ENCODE measurements at regions not wholly inside any gene's neighbourhood (a gene's known extent, or its start where the extent isn't known, plus 50 kb on each side); places are given as distances from the start of the nearest gene placed in this dataset.

GRCh38 chr2:52852006-52852405, 915.6 kb upstream of the CHAC2 start:
- DNase-seq: no peak
- TF ChIP-seq EZH2 (IDR thresholded peaks at IDR 0.05; ENCODE audit: low read depth) (no peak), CTCF (conservative IDR thresholded peaks at IDR 0.05) (no peak)
- Histone ChIP-seq H3K79me2 (ENCODE audit: low read depth) (no peaks in the 10 kb centered on the region), H4K20me1 (ENCODE audit: insufficient read depth) (no peaks in the 10 kb centered on the region), H3K27ac (no peak overlapping the region), H3K4me1 (replicated peaks; ENCODE audit: insufficient read depth) (no peaks in the 10 kb centered on the region), H3K27me3 (ENCODE audit: insufficient read depth, low read depth) (no peaks in the 10 kb centered on the region), H3K9me2 (ENCODE audit: insufficient read depth) (no peaks in the 10 kb centered on the region), H3F3A (ENCODE audit: insufficient read depth, low read depth) (no peaks in the 10 kb centered on the region), H3K4me2 (no peak overlapping the region), H2AFZ (no peak overlapping the region), H3K4me3 (no peak overlapping the region), H3K9me3 (ENCODE audit: insufficient read depth, low read depth) (peaks cover 5% of the 10 kb centered on the region; the same call in 1 of the 2 replicates), H3K36me3 (ENCODE audit: low read depth) (no peaks in the 10 kb centered on the region)
- intact Hi-C loops (cut with micrococcal nuclease; ENCODE audit: unreplicated experiment): no loop called here
- BruUV-seq (replicated peaks): no TSS peak
- CTCF ChIA-PET: no interaction called here
- POLR2A ChIA-PET (ENCODE audit: unreplicated experiment): no interaction called here

- H3K4me1 ChIP-seq (replicated peaks; ENCODE audit: insufficient read depth): no peaks in the 10 kb centered on the region
- TF ChIP-seq CTCF (conservative IDR thresholded peaks at IDR 0.05) (no peak), EZH2 (IDR thresholded peaks at IDR 0.05; ENCODE audit: low read depth) (no peak)
- no peak overlapping the region for H3K4me3 ChIP-seq
- H2AFZ ChIP-seq: 0 out of 2 replicates have a peak overlapping the region, but pooled peaks have one; percentile 17
- H3K9me2 ChIP-seq (ENCODE audit: insufficient read depth): no peaks in the 10 kb centered on the region
- H4K20me1 ChIP-seq (ENCODE audit: insufficient read depth): no peaks in the 10 kb centered on the region
- no peaks in the 10 kb centered on the region for H3K27me3 ChIP-seq (ENCODE audit: insufficient read depth, low read depth)
- no peaks in the 10 kb centered on the region for H3K36me3 ChIP-seq (ENCODE audit: low read depth)
- H3K4me2 ChIP-seq: no peak overlapping the region
- CTCF ChIA-PET: no interaction called here
- DNase-seq: no peak
- intact Hi-C loops (cut with micrococcal nuclease; ENCODE audit: unreplicated experiment): no loop called here
- H3K27ac ChIP-seq: no peak overlapping the region
- no peaks in the 10 kb centered on the region for H3K79me2 ChIP-seq (ENCODE audit: low read depth)
- BruUV-seq (replicated peaks): no TSS peak
- no peaks in the 10 kb centered on the region for H3F3A ChIP-seq (ENCODE audit: insufficient read depth, low read depth)
- POLR2A ChIA-PET (ENCODE audit: unreplicated experiment): no interaction called here
- H3K9me3 ChIP-seq (ENCODE audit: insufficient read depth, low read depth): peaks cover under 1% of the 10 kb centered on the region; the same call in 1 of the 2 replicates
Observed at GRCh38 chr2:52844701-52845423, 922.7 kb upstream of the CHAC2 start.

GRCh38 chr2:52835909-52836308, 931.7 kb upstream of the CHAC2 start:
- H2AFZ ChIP-seq: no peak overlapping the region
- TF ChIP-seq CTCF (conservative IDR thresholded peaks at IDR 0.05) (no peak), EZH2 (IDR thresholded peaks at IDR 0.05; ENCODE audit: low read depth) (no peak)
- H3F3A ChIP-seq (ENCODE audit: insufficient read depth, low read depth): no peaks in the 10 kb centered on the region
- no TSS peak for BruUV-seq (replicated peaks)
- ChIA-PET CTCF (no interaction called here), POLR2A (ENCODE audit: unreplicated experiment) (no interaction called here)
- intact Hi-C loops (cut with micrococcal nuclease; ENCODE audit: unreplicated experiment): no loop called here
- no peak overlapping the region for H3K4me3 ChIP-seq
- H3K27me3 ChIP-seq (ENCODE audit: insufficient read depth, low read depth): no peaks in the 10 kb centered on the region
- H3K9me2 ChIP-seq (ENCODE audit: insufficient read depth): 0 out of 2 replicates have a peak, but pooled peaks cover 3% of the 10 kb centered on the region
- H3K4me1 ChIP-seq (replicated peaks; ENCODE audit: insufficient read depth): no peaks in the 10 kb centered on the region
- H3K79me2 ChIP-seq (ENCODE audit: low read depth): no peaks in the 10 kb centered on the region
- no peaks in the 10 kb centered on the region for H3K9me3 ChIP-seq (ENCODE audit: insufficient read depth, low read depth)
- no peak for DNase-seq
- no peaks in the 10 kb centered on the region for H3K36me3 ChIP-seq (ENCODE audit: low read depth)
- no peaks in the 10 kb centered on the region for H4K20me1 ChIP-seq (ENCODE audit: insufficient read depth)
- H3K27ac ChIP-seq: no peak overlapping the region
- H3K4me2 ChIP-seq: no peak overlapping the region

Measured in PC-9 (cell line).